VCaP (cell line): ENCODE measurements at regions not wholly inside any gene's neighbourhood (a gene's known extent, or its start where the extent isn't known, plus 50 kb on each side); places are given as distances from the start of the nearest gene placed in this dataset.

ENCODE experiments used
- H3K27ac ChIP-seq: fragments of 450-650 bp; 2 replicates; pipeline ENCODE4 v1.5.1; 2017
- TF ChIP-seq, protein P1 (sequence below): fragments of 450-650 bp; conservative IDR thresholded peaks from 2 replicates; pipeline ENCODE4 v1.5.1; 2017; ENCODE audit warnings: mild to moderate bottlenecking, moderate library complexity

DNA sequence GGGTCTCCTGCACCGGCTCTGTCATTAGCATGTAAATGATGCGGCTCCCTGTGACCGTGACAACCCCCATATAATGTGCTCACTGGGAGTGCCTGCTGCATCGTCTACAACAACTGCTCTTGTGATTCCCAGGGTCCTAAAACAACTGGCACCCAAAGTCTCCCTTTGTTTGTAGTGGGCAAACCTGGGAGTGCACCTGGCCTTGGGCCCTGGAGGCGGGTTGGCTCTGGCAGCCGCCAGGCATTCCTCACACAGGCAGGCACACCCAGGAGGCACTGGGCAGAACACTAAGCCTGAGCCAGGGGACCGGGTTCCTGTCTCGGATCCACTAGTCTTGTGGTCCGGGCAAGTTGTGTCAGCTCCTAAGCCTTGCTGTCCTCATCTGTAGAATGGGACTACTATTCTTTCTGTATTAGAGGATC lies 115.5 kb upstream of the GPR26 start:
- TF ChIP-seq, protein P1, sequence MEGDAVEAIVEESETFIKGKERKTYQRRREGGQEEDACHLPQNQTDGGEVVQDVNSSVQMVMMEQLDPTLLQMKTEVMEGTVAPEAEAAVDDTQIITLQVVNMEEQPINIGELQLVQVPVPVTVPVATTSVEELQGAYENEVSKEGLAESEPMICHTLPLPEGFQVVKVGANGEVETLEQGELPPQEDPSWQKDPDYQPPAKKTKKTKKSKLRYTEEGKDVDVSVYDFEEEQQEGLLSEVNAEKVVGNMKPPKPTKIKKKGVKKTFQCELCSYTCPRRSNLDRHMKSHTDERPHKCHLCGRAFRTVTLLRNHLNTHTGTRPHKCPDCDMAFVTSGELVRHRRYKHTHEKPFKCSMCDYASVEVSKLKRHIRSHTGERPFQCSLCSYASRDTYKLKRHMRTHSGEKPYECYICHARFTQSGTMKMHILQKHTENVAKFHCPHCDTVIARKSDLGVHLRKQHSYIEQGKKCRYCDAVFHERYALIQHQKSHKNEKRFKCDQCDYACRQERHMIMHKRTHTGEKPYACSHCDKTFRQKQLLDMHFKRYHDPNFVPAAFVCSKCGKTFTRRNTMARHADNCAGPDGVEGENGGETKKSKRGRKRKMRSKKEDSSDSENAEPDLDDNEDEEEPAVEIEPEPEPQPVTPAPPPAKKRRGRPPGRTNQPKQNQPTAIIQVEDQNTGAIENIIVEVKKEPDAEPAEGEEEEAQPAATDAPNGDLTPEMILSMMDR, result no peak
- no peak overlapping the region for H3K27ac ChIP-seq

GRCh38 chr10:123551259-123551658 lies 114.9 kb upstream of the GPR26 start:
- TF ChIP-seq, protein P1, result no peak
- H3K27ac ChIP-seq, result no peak overlapping the region

DNA sequence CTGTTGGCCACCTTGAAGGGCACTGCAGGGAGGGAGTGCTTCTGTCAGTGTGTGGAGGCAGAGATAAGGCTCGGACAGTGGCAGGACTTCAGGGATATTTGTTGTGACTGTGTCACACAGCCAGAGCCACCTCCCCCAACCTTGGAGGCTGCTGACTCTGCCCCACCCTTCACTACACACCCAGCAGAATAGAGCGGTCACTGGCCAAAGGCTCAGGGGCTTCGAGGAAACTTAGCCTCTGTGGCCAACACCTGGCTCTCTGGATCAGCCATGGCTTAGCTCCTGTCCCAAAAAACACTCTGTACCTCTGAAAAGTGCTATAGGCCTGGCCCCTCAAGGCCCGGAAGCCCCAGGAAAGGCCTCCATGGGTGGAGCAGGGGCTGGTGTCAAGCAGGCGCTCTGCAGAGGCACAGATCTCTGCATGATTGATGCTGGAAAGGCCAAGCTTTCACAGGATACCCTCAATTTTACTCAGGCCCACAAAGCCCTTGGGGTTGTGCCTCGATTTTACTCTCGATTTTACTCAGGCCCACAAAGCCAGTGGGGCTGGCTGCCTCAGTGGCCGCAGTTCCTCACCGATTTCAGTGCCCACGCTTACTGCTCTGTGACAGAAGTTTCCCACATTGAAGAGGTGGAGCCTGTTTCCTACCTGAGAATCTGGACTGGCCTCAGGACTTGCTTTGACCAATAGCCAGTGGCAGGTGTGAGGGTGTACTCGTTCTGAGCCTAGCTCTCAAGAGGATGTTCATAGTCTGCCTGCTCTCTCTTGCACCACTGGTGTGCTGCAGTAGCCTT lies 113.2 kb upstream of the GPR26 start:
- TF ChIP-seq, protein P1, result no peak
- H3K27ac ChIP-seq, result no peak overlapping the region

DNA sequence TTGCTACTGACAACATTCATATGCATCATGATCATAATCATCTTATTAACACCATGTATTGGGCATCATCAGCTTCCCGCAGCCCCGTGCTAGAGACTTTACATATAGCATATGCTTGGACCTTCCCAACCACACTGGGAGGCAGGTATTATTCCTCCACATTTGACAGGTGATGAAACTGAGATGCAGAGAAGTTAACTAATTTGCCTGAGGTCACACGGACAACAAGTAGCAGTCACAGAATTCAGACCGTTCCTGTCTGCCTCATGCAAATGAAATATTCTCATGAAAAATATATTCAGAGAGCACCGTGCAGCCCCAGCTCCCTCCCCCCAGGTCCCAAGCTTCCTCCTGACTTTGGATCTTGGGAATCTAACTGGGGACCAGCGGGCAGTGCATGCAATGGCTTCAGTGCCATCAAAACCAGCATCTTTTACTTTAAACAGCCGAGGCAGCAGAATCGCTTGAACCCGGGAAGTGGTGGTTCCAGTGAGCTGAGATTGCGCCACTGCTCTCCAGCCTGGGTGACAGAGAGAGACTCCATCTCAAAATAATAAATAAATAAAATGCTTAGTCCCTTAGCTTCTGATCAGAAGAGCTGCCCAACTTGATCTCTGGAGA lies 112.2 kb upstream of the GPR26 start:
- TF ChIP-seq, protein P1, result no peak
- H3K27ac ChIP-seq, result no peak overlapping the region

DNA sequence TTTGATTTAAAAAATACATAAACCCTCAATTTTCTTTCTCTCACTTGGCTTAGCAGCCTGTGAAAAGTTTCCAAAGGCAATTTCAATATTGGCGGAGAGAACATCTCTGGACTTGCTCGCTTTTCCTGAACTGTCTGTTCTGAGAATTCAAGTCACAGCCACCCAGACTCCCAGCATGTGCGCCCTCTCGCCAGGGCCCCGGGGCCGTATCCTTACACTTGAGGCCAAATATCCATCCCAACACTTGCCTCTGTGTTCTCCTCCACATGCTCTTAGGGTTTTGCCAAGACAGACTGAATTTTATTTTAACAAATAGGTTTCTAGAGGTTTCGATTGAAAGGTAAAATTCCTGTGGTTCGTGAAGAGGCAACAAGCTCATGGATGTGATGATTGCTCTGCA lies 111.5 kb upstream of the GPR26 start:
- H3K27ac ChIP-seq, result no peak overlapping the region
- TF ChIP-seq, protein P1, result no peak

- TF ChIP-seq, protein P1, result no peak
- H3K27ac ChIP-seq, result no peak overlapping the region
Observed at GRCh38 chr10:123555616-123556015, 110.5 kb upstream of the GPR26 start.

DNA sequence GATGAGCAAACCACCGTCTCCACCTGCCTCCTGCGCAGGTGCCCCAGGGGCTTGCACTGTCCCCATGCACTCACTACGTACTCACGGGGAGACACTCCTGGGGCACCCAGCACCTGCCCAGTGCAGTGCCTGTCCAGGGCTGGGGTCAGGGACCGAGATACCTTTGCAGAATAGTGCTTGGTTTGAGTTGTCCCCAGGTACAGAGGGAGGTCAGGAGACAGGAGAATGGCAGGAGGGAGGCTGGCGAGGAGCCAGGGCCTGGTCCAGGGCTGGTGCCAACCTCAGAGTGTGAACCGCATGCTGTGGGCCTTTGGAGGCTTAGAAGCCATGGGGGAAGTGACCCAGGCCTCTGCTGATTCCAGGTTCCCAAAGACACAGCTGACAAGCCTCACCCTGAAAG lies 110.1 kb upstream of the GPR26 start:
- H3K27ac ChIP-seq, result no peak overlapping the region
- TF ChIP-seq, protein P1, result no peak
